Keratinocyte (primary cell): ENCODE measurements at regions not wholly inside any gene's neighbourhood (a gene's known extent, or its start where the extent isn't known, plus 50 kb on each side); places are given as distances from the start of the nearest gene placed in this dataset.

ENCODE experiments used
- EZH2 ChIP-seq: IDR thresholded peaks from one replicate; pipeline ENCODE4 v1.6.1; 2012; ENCODE audit warnings: inconsistent platforms, mild to moderate bottlenecking, low read length, moderate library complexity
- TF ChIP-seq, protein P1 (sequence below), 3 experiments: IDR thresholded peaks in 1 of 3; conservative IDR thresholded peaks in 1 of 3; optimal IDR thresholded peaks in 1 of 3; 2 replicates in 2 of 3; 3 replicates in 1 of 3; pipeline versions ENCODE3 to v1.5.1; 2011; ENCODE audit warnings: low read length in 3 of 3, mild to moderate bottlenecking in 3 of 3, moderate library complexity in 2 of 3, control low read depth in 1 of 3, inconsistent platforms in 1 of 3; ENCODE audit not compliant: insufficient read depth in 2 of 3; ENCODE audit errors: extremely low read depth in 1 of 3

DNA sequence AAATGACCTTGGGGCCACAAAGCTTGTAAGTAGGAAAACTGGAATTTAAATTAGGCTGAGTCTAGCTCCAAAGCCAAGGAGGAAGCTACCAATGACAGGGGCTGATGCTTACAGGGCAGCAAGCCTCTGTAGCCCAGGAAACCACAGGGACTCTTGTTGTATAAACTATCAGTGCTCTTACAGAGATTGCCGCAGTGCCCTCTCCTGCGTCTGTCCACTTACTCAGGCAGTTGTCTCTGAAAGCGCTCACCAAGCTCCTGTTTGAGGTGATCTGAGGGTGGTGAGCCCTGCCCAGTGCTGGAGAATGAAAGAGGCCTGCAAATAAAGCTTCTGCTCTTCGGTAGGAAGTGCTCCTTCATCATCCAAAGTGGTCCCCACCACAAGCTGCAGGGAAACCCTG lies 498.8 kb downstream of the ARHGEF28 start:
- TF ChIP-seq, protein P1, sequence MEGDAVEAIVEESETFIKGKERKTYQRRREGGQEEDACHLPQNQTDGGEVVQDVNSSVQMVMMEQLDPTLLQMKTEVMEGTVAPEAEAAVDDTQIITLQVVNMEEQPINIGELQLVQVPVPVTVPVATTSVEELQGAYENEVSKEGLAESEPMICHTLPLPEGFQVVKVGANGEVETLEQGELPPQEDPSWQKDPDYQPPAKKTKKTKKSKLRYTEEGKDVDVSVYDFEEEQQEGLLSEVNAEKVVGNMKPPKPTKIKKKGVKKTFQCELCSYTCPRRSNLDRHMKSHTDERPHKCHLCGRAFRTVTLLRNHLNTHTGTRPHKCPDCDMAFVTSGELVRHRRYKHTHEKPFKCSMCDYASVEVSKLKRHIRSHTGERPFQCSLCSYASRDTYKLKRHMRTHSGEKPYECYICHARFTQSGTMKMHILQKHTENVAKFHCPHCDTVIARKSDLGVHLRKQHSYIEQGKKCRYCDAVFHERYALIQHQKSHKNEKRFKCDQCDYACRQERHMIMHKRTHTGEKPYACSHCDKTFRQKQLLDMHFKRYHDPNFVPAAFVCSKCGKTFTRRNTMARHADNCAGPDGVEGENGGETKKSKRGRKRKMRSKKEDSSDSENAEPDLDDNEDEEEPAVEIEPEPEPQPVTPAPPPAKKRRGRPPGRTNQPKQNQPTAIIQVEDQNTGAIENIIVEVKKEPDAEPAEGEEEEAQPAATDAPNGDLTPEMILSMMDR (optimal IDR thresholded peaks at IDR 0.05 in 1 of 3, IDR thresholded peaks at IDR 0.05 in 1 of 3, conservative IDR thresholded peaks at IDR 0.05 in 1 of 3; ENCODE audit: extremely low read depth in 1 of 3, insufficient read depth in 2 of 3, low read length in 3 of 3) = no peak
- TF ChIP-seq EZH2 = no peak
